A673 (cell line): ENCODE measurements at regions not wholly inside any gene's neighbourhood (a gene's known extent, or its start where the extent isn't known, plus 50 kb on each side); places are given as distances from the start of the nearest gene placed in this dataset.

ENCODE experiments used
- BruUV-seq: library from RNA; stranded (reverse); fragments of 400-500 nt; replicated peaks from 2 replicates; lab custom pipeline; 2021; lab: Mats Ljungman, UMichigan
- CTCF ChIA-PET: fragments of 300-600 bp; sonication (Branson Sonifier 250); formaldehyde crosslinking; loops from one replicate; lab custom pipeline; 2022; ENCODE audit warnings: antibody characterized with exemption; lab: Charles Lee
- POLR2A ChIA-PET: fragments of 300-600 bp; sonication (Branson Sonifier 250); formaldehyde crosslinking; loops from one replicate; lab custom pipeline; 2022; ENCODE audit warnings: antibody characterized with exemption; ENCODE audit not compliant: low non-redundant PET; lab: Charles Lee
- DNase-seq: peaks from one replicate; pipeline ENCODE4 v3.0.0-alpha.2; 2015; ENCODE audit warnings: low spot score
- H3K27ac ChIP-seq: fragments of 200-600 bp; sonication (generic); 2 replicates; pipeline ENCODE4 v1.5.1; 2016; ENCODE audit warnings: mixed run types, low read depth, mild to moderate bottlenecking, mixed read lengths, antibody characterized with exemption, low read length; ENCODE audit not compliant: poor library complexity, severe bottlenecking
- H3K27me3 ChIP-seq: fragments of 200-600 bp; sonication (generic); replicated peaks from 2 replicates; pipeline ENCODE4 v1.6.1; 2017; ENCODE audit warnings: mixed run types, low read depth, mild to moderate bottlenecking, mixed read lengths, antibody characterized with exemption, low read length; ENCODE audit not compliant: insufficient read depth, poor library complexity
- H3K36me3 ChIP-seq: fragments of 200-600 bp; sonication (generic); 2 replicates; pipeline ENCODE4 v1.6.1; 2016; ENCODE audit warnings: mixed run types, mild to moderate bottlenecking, mixed read lengths, antibody characterized with exemption, low read length; ENCODE audit not compliant: insufficient read depth, poor library complexity, severe bottlenecking
- H3K4me1 ChIP-seq: fragments of 200-600 bp; sonication (generic); 2 replicates; pipeline ENCODE4 v1.6.1; 2017; ENCODE audit warnings: mixed run types, mild to moderate bottlenecking, mixed read lengths, antibody characterized with exemption, low read length; ENCODE audit not compliant: insufficient read depth, poor library complexity, severe bottlenecking
- H3K4me3 ChIP-seq: fragments of 200-600 bp; sonication (generic); 2 replicates; pipeline ENCODE4 v1.5.1; 2016; ENCODE audit warnings: low read depth, mixed run types, mild to moderate bottlenecking, mixed read lengths, low read length; ENCODE audit not compliant: poor library complexity, severe bottlenecking
- H3K9me3 ChIP-seq: fragments of 200-600 bp; sonication (generic); 2 replicates; pipeline ENCODE4 v1.6.1; 2016; ENCODE audit warnings: mixed run types, low read depth, mild to moderate bottlenecking, mixed read lengths, antibody characterized with exemption, low read length; ENCODE audit not compliant: poor library complexity, severe bottlenecking
- CTCF ChIP-seq: fragments of 300-800, 200-600 bp; sonication (generic); conservative IDR thresholded peaks from 2 replicates; pipeline ENCODE4 v1.5.1; 2017; ENCODE audit warnings: low read depth, mild to moderate bottlenecking, antibody characterized with exemption, low read length, moderate library complexity, mixed read lengths
- EZH2 ChIP-seq: fragments of 200-600 bp; sonication (generic); IDR thresholded peaks from 2 replicates; pipeline ENCODE4 v1.6.1; 2017; ENCODE audit warnings: borderline replicate concordance, low read depth, mild to moderate bottlenecking, mixed read lengths, antibody characterized with exemption, low read length; ENCODE audit not compliant: poor library complexity, severe bottlenecking
- intact Hi-C: fragments of 100-400 bp; cut with micrococcal nuclease; formaldehyde crosslinking; loops from one replicate; pipeline ENCODE4 v1.10.0; 2022; ENCODE audit not compliant: unreplicated experiment

GRCh38 chr6:121760191-121760590, 324.7 kb downstream of the GJA1 start:
- no peak for TF ChIP-seq CTCF
- no peak for TF ChIP-seq EZH2
- Histone ChIP-seq H3K4me3 (no peak overlapping the region), H3K27ac (no peak overlapping the region), H3K36me3 (no peaks in the 10 kb centered on the region), H3K27me3 (no peaks in the 10 kb centered on the region), H3K4me1 (no peaks in the 10 kb centered on the region), H3K9me3 (no peaks in the 10 kb centered on the region)
- CTCF ChIA-PET: no interaction called here
- BruUV-seq: no TSS peak
- DNase-seq: no peak
- intact Hi-C loops: no loop called here
- POLR2A ChIA-PET: no interaction called here

- Histone ChIP-seq H3K9me3 (no peaks in the 10 kb centered on the region), H3K27me3 (no peaks in the 10 kb centered on the region), H3K27ac (no peak overlapping the region), H3K36me3 (no peaks in the 10 kb centered on the region), H3K4me3 (no peak overlapping the region), H3K4me1 (no peaks in the 10 kb centered on the region)
- BruUV-seq: no TSS peak
- TF ChIP-seq EZH2 (no peak), CTCF (no peak)
- intact Hi-C loops: no loop called here
- ChIA-PET CTCF (no interaction called here), POLR2A (no interaction called here)
- no peak for DNase-seq
Measured at GRCh38 chr6:121760745-121761144, 325.3 kb downstream of the GJA1 start.

GRCh38 chr6:121764493-121764892, 329.0 kb downstream of the GJA1 start:
- intact Hi-C loops: no loop called here
- no peaks in the 10 kb centered on the region for H3K9me3 ChIP-seq
- H3K27me3 ChIP-seq: no peaks in the 10 kb centered on the region
- TF ChIP-seq CTCF (no peak), EZH2 (no peak)
- H3K4me1 ChIP-seq: no peaks in the 10 kb centered on the region
- no peak for DNase-seq
- no TSS peak for BruUV-seq
- CTCF ChIA-PET: no interaction called here
- H3K27ac ChIP-seq: no peak overlapping the region
- H3K4me3 ChIP-seq: no peak overlapping the region
- POLR2A ChIA-PET: no interaction called here
- no peaks in the 10 kb centered on the region for H3K36me3 ChIP-seq
